ENCODE measurements at regions not wholly inside any gene's neighbourhood (a gene's known extent, or its start where the extent isn't known, plus 50 kb on each side); places are given as distances from the start of the nearest gene placed in this dataset.
"Not testable (repeated sequence)": the region's sequence is repeated elsewhere in the genome, so short reads cannot be mapped to it uniquely, and the experiment has no call there.

GRCh38 chr6:133047065-133047665 lies 194.0 kb upstream of the EYA4 start:
- DNase-seq (ENCODE audit: low read depth in 1 of 2, low spot score in 1 of 2) = no peak

GRCh38 chr6:133047706-133048105 lies 193.5 kb upstream of the EYA4 start:
- DNase-seq (ENCODE audit: low read depth in 1 of 2, low spot score in 1 of 2) = no peak

- no peak for DNase-seq (ENCODE audit: low read depth in 1 of 2, low spot score in 1 of 2)
Measured at GRCh38 chr6:133051240-133051639, 189.9 kb upstream of the EYA4 start.

GRCh38 chr6:133052465-133052864 lies 188.7 kb upstream of the EYA4 start:
- DNase-seq (ENCODE audit: low read depth in 1 of 2, low spot score in 1 of 2) = no peak

GRCh38 chr6:133055441-133055966 lies 185.7 kb upstream of the EYA4 start:
- DNase-seq (ENCODE audit: low read depth in 1 of 2, low spot score in 1 of 2) = no peak

- DNase-seq (ENCODE audit: low read depth in 1 of 2, low spot score in 1 of 2) = no peak
Measured at GRCh38 chr6:133057352-133057751, 183.8 kb upstream of the EYA4 start.

- DNase-seq (ENCODE audit: low read depth in 1 of 2, low spot score in 1 of 2) = no peak
Measured at GRCh38 chr6:133062077-133062476, 179.1 kb upstream of the EYA4 start.

GRCh38 chr6:133062696-133063306 lies 178.4 kb upstream of the EYA4 start:
- no peak for DNase-seq (ENCODE audit: low read depth in 1 of 2, low spot score in 1 of 2)

GRCh38 chr6:133067960-133068359 lies 173.2 kb upstream of the EYA4 start:
- no peak for DNase-seq (ENCODE audit: low read depth in 1 of 2, low spot score in 1 of 2)

GRCh38 chr6:133070410-133071043 lies 170.6 kb upstream of the EYA4 start:
- no peak for DNase-seq (ENCODE audit: low read depth in 1 of 2, low spot score in 1 of 2)

GRCh38 chr6:133079901-133080300 lies 161.3 kb upstream of the EYA4 start:
- no peak for DNase-seq (ENCODE audit: low read depth in 1 of 2, low spot score in 1 of 2)

- no peak for DNase-seq (ENCODE audit: low read depth in 1 of 2, low spot score in 1 of 2)
Measured at GRCh38 chr6:133083248-133083967, 157.7 kb upstream of the EYA4 start.

GRCh38 chr6:133085471-133085870 lies 155.7 kb upstream of the EYA4 start:
- no peak for DNase-seq (ENCODE audit: low read depth in 1 of 2, low spot score in 1 of 2)

GRCh38 chr6:133085896-133086295 lies 155.3 kb upstream of the EYA4 start:
- no peak for DNase-seq (ENCODE audit: low read depth in 1 of 2, low spot score in 1 of 2)

GRCh38 chr6:133088931-133089695 lies 152.0 kb upstream of the EYA4 start:
- DNase-seq (ENCODE audit: low read depth in 1 of 2, low spot score in 1 of 2) = no peak

- no peak for DNase-seq (ENCODE audit: low read depth in 1 of 2, low spot score in 1 of 2)
Measured at GRCh38 chr6:133092199-133092598, 149.0 kb upstream of the EYA4 start.

GRCh38 chr6:133092771-133093170 lies 148.4 kb upstream of the EYA4 start:
- no peak for DNase-seq (ENCODE audit: low read depth in 1 of 2, low spot score in 1 of 2)

- not testable (repeated sequence) for DNase-seq (ENCODE audit: low read depth in 1 of 2, low spot score in 1 of 2)
Measured at GRCh38 chr6:133093211-133093610, 147.9 kb upstream of the EYA4 start.

GRCh38 chr6:133093956-133094355 lies 147.2 kb upstream of the EYA4 start:
- DNase-seq (ENCODE audit: low read depth in 1 of 2, low spot score in 1 of 2) = no peak

GRCh38 chr6:133097208-133097607 lies 143.9 kb upstream of the EYA4 start:
- DNase-seq (ENCODE audit: low read depth in 1 of 2, low spot score in 1 of 2) = no peak

GRCh38 chr6:133099573-133099972 lies 141.6 kb upstream of the EYA4 start:
- DNase-seq (ENCODE audit: low read depth in 1 of 2, low spot score in 1 of 2) = no peak
